Thyroid gland (tissue), 4 donors: ENCODE measurements at regions not wholly inside any gene's neighbourhood (a gene's known extent, or its start where the extent isn't known, plus 50 kb on each side); places are given as distances from the start of the nearest gene placed in this dataset.

Experiments used
- POLR2A ChIP-seq, 2 donors: fragments of 450-650 bp; IDR thresholded peaks; one replicate each; pipeline ENCODE4 v1.6.1; 2017; ENCODE audit warnings: antibody characterized with exemption in 2 of 2, mild to moderate bottlenecking in 2 of 2, moderate library complexity in 1 of 2
- TF ChIP-seq, protein P1 (sequence below), 6 experiments: fragments of 200-600 bp in 3 of 6; fragments of 450-650 bp in 3 of 6; sonication (generic) in 3 of 6; IDR thresholded peaks; one replicate each; pipeline ENCODE4 v1.5.1; 2016 to 2019; ENCODE audit warnings: antibody characterized with exemption in 6 of 6, mild to moderate bottlenecking in 2 of 6, inconsistent platforms in 1 of 6, moderate library complexity in 1 of 6

DNA sequence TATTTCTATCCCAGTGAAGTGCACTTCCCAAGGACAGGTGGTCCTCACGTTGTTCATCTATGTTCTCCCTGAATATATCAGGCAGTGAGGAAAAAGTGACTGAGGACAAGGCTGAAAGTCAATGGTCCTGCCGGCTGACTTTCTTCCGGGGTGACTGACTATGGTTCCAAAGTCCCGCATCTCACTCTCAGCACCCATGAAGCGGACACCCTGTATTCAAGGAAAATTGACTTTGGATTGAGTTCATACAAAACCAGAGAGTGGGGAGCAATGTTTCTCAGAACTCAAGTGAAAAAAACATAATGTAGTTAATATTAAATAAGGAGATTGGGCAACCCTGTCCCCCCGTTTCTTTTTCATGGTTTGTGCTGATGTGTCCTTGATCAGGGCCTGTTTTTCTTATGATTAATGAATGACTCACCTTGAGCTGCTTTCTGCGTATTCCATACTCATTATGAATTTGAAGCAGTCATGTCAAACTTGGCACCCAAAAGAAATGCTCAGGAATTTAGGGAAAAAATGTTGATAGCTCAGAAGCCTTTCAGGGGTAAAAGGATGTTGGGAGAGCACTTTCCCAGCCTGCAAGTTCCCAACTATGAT, 184.0 kb downstream of the CYLD start:
- TF ChIP-seq, protein P1, sequence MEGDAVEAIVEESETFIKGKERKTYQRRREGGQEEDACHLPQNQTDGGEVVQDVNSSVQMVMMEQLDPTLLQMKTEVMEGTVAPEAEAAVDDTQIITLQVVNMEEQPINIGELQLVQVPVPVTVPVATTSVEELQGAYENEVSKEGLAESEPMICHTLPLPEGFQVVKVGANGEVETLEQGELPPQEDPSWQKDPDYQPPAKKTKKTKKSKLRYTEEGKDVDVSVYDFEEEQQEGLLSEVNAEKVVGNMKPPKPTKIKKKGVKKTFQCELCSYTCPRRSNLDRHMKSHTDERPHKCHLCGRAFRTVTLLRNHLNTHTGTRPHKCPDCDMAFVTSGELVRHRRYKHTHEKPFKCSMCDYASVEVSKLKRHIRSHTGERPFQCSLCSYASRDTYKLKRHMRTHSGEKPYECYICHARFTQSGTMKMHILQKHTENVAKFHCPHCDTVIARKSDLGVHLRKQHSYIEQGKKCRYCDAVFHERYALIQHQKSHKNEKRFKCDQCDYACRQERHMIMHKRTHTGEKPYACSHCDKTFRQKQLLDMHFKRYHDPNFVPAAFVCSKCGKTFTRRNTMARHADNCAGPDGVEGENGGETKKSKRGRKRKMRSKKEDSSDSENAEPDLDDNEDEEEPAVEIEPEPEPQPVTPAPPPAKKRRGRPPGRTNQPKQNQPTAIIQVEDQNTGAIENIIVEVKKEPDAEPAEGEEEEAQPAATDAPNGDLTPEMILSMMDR (IDR thresholded peaks at IDR 0.05): no peak
- no peak for TF ChIP-seq POLR2A (IDR thresholded peaks at IDR 0.05)
